HCT116 (cell line): ENCODE measurements at regions not wholly inside any gene's neighbourhood (a gene's known extent, or its start where the extent isn't known, plus 50 kb on each side); places are given as distances from the start of the nearest gene placed in this dataset.

Experiments used
- ATAC-seq: fragments of 200-7000 bp; cut with Tn5 transposase; 2 replicates; pipeline ENCODE4 v1.9.1; 2020; ENCODE audit warnings: mild to moderate bottlenecking, moderate library complexity
- BruUV-seq: library from RNA; stranded (reverse); fragments of 400-500 nt; replicated peaks from 2 replicates; lab custom pipeline; 2021; lab: Mats Ljungman, UMichigan
- CTCF ChIA-PET: fragments of 300-600 bp; sonication (Branson Sonifier 250); formaldehyde crosslinking; loops from one replicate; lab custom pipeline; 2021; ENCODE audit warnings: antibody characterized with exemption; lab: Charles Lee
- POLR2A ChIA-PET: fragments of 300-600, 350-600 bp; sonication (Branson Sonifier 250); formaldehyde crosslinking; loops from one replicate; lab custom pipeline; 2021; ENCODE audit warnings: antibody characterized with exemption; lab: Charles Lee
- RAD21 ChIA-PET, 2 experiments: fragments of 300-600 bp; sonication (Branson Sonifier 250); formaldehyde crosslinking; loops; one replicate each; lab custom pipeline; 2023; ENCODE audit warnings: low total read pairs in 2 of 2; ENCODE audit not compliant: uncharacterized antibody in 2 of 2, unreplicated experiment in 2 of 2, low non-redundant PET in 1 of 2; lab: Charles Lee
- DNase-seq: peaks from one replicate; pipeline ENCODE4 v3.0.0-alpha.2; 2010; ENCODE audit warnings: low read depth, low spot score
- H2AFZ ChIP-seq: fragments of 200-600 bp; shearing (Covaris generic), sonication (generic); 2 replicates; pipeline ENCODE4 v1.6.1; 2017; ENCODE audit warnings: low read depth, mixed run types, mixed read lengths, antibody characterized with exemption, low read length; ENCODE audit not compliant: poor library complexity, severe bottlenecking
- H3K27ac ChIP-seq: 2 replicates; pipeline ENCODE4 v1.5.1; 2012; ENCODE audit warnings: low read depth, low read length
- H3K27me3 ChIP-seq: fragments of 200-600 bp; sonication (generic); 2 replicates; pipeline ENCODE4 v1.6.1; 2016; ENCODE audit warnings: mixed run types, low read length, mixed read lengths; ENCODE audit not compliant: insufficient read depth
- H3K36me3 ChIP-seq, 2 experiments: fragments of 200-500 bp in 1 of 2; fragments of 200-600 bp in 1 of 2; sonication (Bioruptor generic) in 1 of 2; sonication (generic) in 1 of 2; 2 replicates each; pipeline versions ENCODE4 v1.5.1 to v1.6.1; 2014 to 2016; ENCODE audit warnings: low read length in 2 of 2, inconsistent platforms in 1 of 2, mixed read lengths in 1 of 2, mixed run types in 1 of 2; ENCODE audit not compliant: insufficient read depth in 2 of 2, control insufficient read depth in 1 of 2
- H3K4me1 ChIP-seq, 2 experiments: fragments of 200-600 bp in 1 of 2; sonication (generic) in 1 of 2; 2 replicates each; pipeline versions ENCODE4 v1.5.1 to v1.6.1; 2012 to 2017; ENCODE audit warnings: low read length in 2 of 2, inconsistent platforms in 1 of 2, mild to moderate bottlenecking in 1 of 2, mixed read lengths in 1 of 2, mixed run types in 1 of 2, moderate library complexity in 1 of 2; ENCODE audit not compliant: insufficient read depth in 2 of 2, control insufficient read depth in 1 of 2
- H3K4me2 ChIP-seq: fragments of 200-600 bp; sonication (generic); 2 replicates; pipeline ENCODE4 v1.6.1; 2017; ENCODE audit warnings: mixed run types, low read length, mixed read lengths
- H3K4me3 ChIP-seq, 2 experiments: fragments of 200-600 bp in 1 of 2; sonication (generic) in 1 of 2; replicated peaks in 1 of 2; 2 replicates each; pipeline ENCODE4 v1.5.1; 2011 to 2016; ENCODE audit warnings: low read length in 2 of 2, control low read depth in 1 of 2, low read depth in 1 of 2, mild to moderate bottlenecking in 1 of 2, mixed read lengths in 1 of 2, mixed run types in 1 of 2
- H3K79me2 ChIP-seq: fragments of 200-600 bp; sonication (generic); 2 replicates; pipeline ENCODE4 v1.6.1; 2017; ENCODE audit warnings: mild to moderate bottlenecking, mixed run types, low read length, moderate library complexity, mixed read lengths; ENCODE audit not compliant: insufficient read depth
- H3K9ac ChIP-seq: fragments of 200-600 bp; sonication (generic); 2 replicates; pipeline ENCODE4 v1.6.1; 2016; ENCODE audit warnings: low read length, mixed read lengths
- H3K9me2 ChIP-seq: fragments of 200-600 bp; sonication (generic), shearing (Covaris generic); 2 replicates; pipeline ENCODE4 v1.6.1; 2017; ENCODE audit warnings: mixed run types, mild to moderate bottlenecking, moderate library complexity; ENCODE audit not compliant: insufficient read depth
- H3K9me3 ChIP-seq, 2 experiments: fragments of 200-500 bp in 1 of 2; fragments of 200-600 bp in 1 of 2; sonication (Bioruptor generic) in 1 of 2; sonication (generic) in 1 of 2; 2 replicates each; pipeline ENCODE4 v1.6.1; 2014 to 2017; ENCODE audit warnings: low read length in 2 of 2, mixed read lengths in 2 of 2, inconsistent platforms in 1 of 2, low read depth in 1 of 2, mild to moderate bottlenecking in 1 of 2, mixed run types in 1 of 2, moderate library complexity in 1 of 2; ENCODE audit not compliant: control insufficient read depth in 1 of 2, insufficient read depth in 1 of 2
- H4K20me1 ChIP-seq: fragments of 200-600 bp; sonication (generic), shearing (Covaris generic); 2 replicates; pipeline ENCODE4 v1.6.1; 2017; ENCODE audit warnings: mixed run types, mild to moderate bottlenecking, moderate library complexity; ENCODE audit not compliant: insufficient read depth
- ATF3 ChIP-seq: IDR thresholded peaks from 2 replicates; pipeline ENCODE4 v1.6.1; 2012
- CBX3 ChIP-seq: IDR thresholded peaks from 2 replicates; pipeline ENCODE4 v1.6.1; 2012; ENCODE audit warnings: low read depth
- CEBPB ChIP-seq: IDR thresholded peaks from 2 replicates; pipeline ENCODE4 v1.6.1; 2012; ENCODE audit warnings: low read depth
- EGR1 ChIP-seq: IDR thresholded peaks from 2 replicates; pipeline ENCODE4 v1.6.1; 2012; ENCODE audit warnings: low read depth
- ELF1 ChIP-seq: IDR thresholded peaks from 2 replicates; pipeline ENCODE4 v1.6.1; 2012; ENCODE audit warnings: low read depth, borderline replicate concordance
- EZH2 ChIP-seq: fragments of 200-600 bp; sonication (generic); IDR thresholded peaks from 2 replicates; pipeline ENCODE4 v1.6.1; 2017; ENCODE audit warnings: antibody characterized with exemption, mixed run types
- EZH2phosphoT487 ChIP-seq: fragments of 200-600 bp; IDR thresholded peaks from 2 replicates; pipeline ENCODE4 v1.6.1; 2018; ENCODE audit warnings: antibody characterized with exemption, borderline replicate concordance
- JUND ChIP-seq: IDR thresholded peaks from 2 replicates; pipeline ENCODE4 v1.6.1; 2012
- POLR2A ChIP-seq: IDR thresholded peaks from 2 replicates; pipeline ENCODE4 v1.7.0; 2011; ENCODE audit warnings: borderline replicate concordance; ENCODE audit not compliant: insufficient read depth, insufficient read length; ENCODE audit errors: extremely low read depth
- SIN3A ChIP-seq: IDR thresholded peaks from 2 replicates; pipeline ENCODE4 v1.6.1; 2012; ENCODE audit warnings: low read depth
- SP1 ChIP-seq: IDR thresholded peaks from 2 replicates; pipeline ENCODE4 v1.6.1; 2012; ENCODE audit warnings: low read depth
- SRF ChIP-seq: IDR thresholded peaks from 2 replicates; pipeline ENCODE4 v1.6.1; 2012; ENCODE audit warnings: low read depth
- TCF7L2 ChIP-seq: IDR thresholded peaks from 2 replicates; pipeline ENCODE4 v1.7.0; 2011; ENCODE audit warnings: borderline replicate concordance, inconsistent platforms; ENCODE audit not compliant: insufficient read depth, insufficient read length; ENCODE audit errors: extremely low read depth
- ZNF274 ChIP-seq: fragments of 200-500 bp; sonication (Bioruptor generic); IDR thresholded peaks from 2 replicates; pipeline ENCODE4 v1.6.1; 2014; ENCODE audit warnings: mild to moderate bottlenecking, low read depth, low read length, inconsistent platforms
- intact Hi-C: fragments of 100-400 bp; cut with micrococcal nuclease; formaldehyde crosslinking; loops from 2 replicates; pipeline ENCODE4 v1.10.0; 2022
- TF ChIP-seq, protein P1 (sequence below): IDR thresholded peaks from 2 replicates; pipeline ENCODE4 v1.6.1; 2012
- TF ChIP-seq, protein P2 (sequence below): IDR thresholded peaks from 2 replicates; pipeline ENCODE4 v1.6.1; 2012; ENCODE audit warnings: low read depth
- TF ChIP-seq, protein P3 (sequence below), 3 experiments: fragments of 200-600 bp in 1 of 3; sonication (generic) in 1 of 3; IDR thresholded peaks in 2 of 3; conservative IDR thresholded peaks in 1 of 3; 2 replicates each; pipeline ENCODE4 v1.5.1; 2012 to 2017; ENCODE audit warnings: low read depth in 2 of 3, low read length in 2 of 3, antibody characterized with exemption in 1 of 3, borderline replicate concordance in 1 of 3, control low read depth in 1 of 3, mild to moderate bottlenecking in 1 of 3, mixed read lengths in 1 of 3, mixed run types in 1 of 3, moderate library complexity in 1 of 3; ENCODE audit not compliant: insufficient read depth in 1 of 3

- no peak for TF ChIP-seq ZNF274
- no peak for TF ChIP-seq SRF
- no peak for TF ChIP-seq EGR1
- no peak for TF ChIP-seq ELF1
- TF ChIP-seq TCF7L2, result no peak
- no peak for TF ChIP-seq SIN3A
- TF ChIP-seq, protein P1, sequence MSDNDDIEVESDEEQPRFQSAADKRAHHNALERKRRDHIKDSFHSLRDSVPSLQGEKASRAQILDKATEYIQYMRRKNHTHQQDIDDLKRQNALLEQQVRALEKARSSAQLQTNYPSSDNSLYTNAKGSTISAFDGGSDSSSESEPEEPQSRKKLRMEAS, result no peak
- TF ChIP-seq CBX3, result no peak
- TF ChIP-seq, all 23 proteins: peak for 0
Measured at GRCh38 chr20:50404419-50405234, 105.6 kb upstream of the PTPN1 start (continued).

DNA sequence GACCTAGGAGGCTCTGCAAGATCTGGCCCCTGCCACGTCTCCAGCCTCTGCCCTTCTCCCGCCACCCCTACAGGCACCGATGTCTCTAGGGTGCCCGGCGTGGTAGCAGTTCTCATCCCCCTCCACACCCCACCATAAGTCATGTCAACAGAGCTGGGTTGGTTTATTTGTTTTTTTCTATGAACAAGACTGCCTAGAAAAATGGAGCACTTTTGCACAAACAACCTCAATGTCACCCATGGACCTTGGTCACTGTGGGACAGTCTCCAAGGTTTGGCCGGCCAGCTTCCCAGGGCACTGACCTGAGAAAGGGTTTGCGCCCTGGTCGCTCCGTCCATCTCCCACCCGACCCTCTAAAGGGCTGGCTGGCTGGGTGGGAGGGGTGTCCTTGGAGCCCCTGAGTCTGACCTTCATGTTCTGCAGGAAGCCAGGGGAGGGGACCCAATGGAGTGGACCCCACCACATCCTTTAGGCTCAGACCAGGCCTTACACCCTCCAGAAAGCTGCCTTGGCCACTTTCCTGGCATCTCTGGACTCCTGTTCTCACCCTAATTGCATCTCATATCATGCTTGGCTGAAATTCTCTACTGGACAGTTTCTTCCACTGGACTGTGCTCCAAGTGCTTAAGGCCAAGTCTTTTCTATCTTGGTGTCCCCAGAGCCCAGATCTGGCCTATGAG is 104.8 kb upstream of the PTPN1 start:
- Histone ChIP-seq H3K79me2 (no peaks in the 10 kb centered on the region), H3K27ac (no peak overlapping the region), H4K20me1 (no peaks in the 10 kb centered on the region), H3K9ac (no peak overlapping the region), H3K4me3 (no peak overlapping the region), H3K9me2 (no peaks in the 10 kb centered on the region), H3K36me3 (no peaks in the 10 kb centered on the region), H2AFZ (no peak overlapping the region), H3K9me3 (no peaks in the 10 kb centered on the region), H3K27me3 (no peaks in the 10 kb centered on the region; the same call in 1 of the 2 replicates), H3K4me2 (no peak overlapping the region), H3K4me1 (peaks cover 6 to 7% of the 10 kb centered on the region in 2 experiments; a peak in 3 of 4 replicates)
- no peak for ATAC-seq
- intact Hi-C loops, result no loop called here
- RAD21 ChIA-PET, result no interaction called here
- POLR2A ChIA-PET, result no interaction called here
- CTCF ChIA-PET, result no interaction called here
- BruUV-seq, result no TSS peak
- DNase-seq, result no peak
- TF ChIP-seq, protein P2, sequence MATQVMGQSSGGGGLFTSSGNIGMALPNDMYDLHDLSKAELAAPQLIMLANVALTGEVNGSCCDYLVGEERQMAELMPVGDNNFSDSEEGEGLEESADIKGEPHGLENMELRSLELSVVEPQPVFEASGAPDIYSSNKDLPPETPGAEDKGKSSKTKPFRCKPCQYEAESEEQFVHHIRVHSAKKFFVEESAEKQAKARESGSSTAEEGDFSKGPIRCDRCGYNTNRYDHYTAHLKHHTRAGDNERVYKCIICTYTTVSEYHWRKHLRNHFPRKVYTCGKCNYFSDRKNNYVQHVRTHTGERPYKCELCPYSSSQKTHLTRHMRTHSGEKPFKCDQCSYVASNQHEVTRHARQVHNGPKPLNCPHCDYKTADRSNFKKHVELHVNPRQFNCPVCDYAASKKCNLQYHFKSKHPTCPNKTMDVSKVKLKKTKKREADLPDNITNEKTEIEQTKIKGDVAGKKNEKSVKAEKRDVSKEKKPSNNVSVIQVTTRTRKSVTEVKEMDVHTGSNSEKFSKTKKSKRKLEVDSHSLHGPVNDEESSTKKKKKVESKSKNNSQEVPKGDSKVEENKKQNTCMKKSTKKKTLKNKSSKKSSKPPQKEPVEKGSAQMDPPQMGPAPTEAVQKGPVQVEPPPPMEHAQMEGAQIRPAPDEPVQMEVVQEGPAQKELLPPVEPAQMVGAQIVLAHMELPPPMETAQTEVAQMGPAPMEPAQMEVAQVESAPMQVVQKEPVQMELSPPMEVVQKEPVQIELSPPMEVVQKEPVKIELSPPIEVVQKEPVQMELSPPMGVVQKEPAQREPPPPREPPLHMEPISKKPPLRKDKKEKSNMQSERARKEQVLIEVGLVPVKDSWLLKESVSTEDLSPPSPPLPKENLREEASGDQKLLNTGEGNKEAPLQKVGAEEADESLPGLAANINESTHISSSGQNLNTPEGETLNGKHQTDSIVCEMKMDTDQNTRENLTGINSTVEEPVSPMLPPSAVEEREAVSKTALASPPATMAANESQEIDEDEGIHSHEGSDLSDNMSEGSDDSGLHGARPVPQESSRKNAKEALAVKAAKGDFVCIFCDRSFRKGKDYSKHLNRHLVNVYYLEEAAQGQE, result no peak
- no peak for TF ChIP-seq EZH2phosphoT487
- no peak for TF ChIP-seq POLR2A
- TF ChIP-seq ZNF274, result no peak
- no peak for TF ChIP-seq JUND
- no peak for TF ChIP-seq EZH2
- TF ChIP-seq, protein P3, sequence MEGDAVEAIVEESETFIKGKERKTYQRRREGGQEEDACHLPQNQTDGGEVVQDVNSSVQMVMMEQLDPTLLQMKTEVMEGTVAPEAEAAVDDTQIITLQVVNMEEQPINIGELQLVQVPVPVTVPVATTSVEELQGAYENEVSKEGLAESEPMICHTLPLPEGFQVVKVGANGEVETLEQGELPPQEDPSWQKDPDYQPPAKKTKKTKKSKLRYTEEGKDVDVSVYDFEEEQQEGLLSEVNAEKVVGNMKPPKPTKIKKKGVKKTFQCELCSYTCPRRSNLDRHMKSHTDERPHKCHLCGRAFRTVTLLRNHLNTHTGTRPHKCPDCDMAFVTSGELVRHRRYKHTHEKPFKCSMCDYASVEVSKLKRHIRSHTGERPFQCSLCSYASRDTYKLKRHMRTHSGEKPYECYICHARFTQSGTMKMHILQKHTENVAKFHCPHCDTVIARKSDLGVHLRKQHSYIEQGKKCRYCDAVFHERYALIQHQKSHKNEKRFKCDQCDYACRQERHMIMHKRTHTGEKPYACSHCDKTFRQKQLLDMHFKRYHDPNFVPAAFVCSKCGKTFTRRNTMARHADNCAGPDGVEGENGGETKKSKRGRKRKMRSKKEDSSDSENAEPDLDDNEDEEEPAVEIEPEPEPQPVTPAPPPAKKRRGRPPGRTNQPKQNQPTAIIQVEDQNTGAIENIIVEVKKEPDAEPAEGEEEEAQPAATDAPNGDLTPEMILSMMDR (IDR thresholded peaks at IDR 0.05 in 2 of 3, conservative IDR thresholded peaks at IDR 0.05 in 1 of 3; ENCODE audit: borderline replicate concordance in 1 of 3, insufficient read depth in 1 of 3, low read depth in 2 of 3, low read length in 2 of 3), result no peak
- TF ChIP-seq CEBPB, result no peak
- no peak for TF ChIP-seq SP1
- TF ChIP-seq, protein P1, result no peak
- no peak for TF ChIP-seq ATF3
- no peak for TF ChIP-seq EGR1
